DLD1 (cell line): ENCODE measurements at regions not wholly inside any gene's neighbourhood (a gene's known extent, or its start where the extent isn't known, plus 50 kb on each side); places are given as distances from the start of the nearest gene placed in this dataset.

Experiments used
- in situ Hi-C: cut with HindIII; loops from 2 replicates; pipeline ENCODE4 v1.10.0; 2017; ENCODE audit warnings: low sequenced_read_pairs

DNA sequence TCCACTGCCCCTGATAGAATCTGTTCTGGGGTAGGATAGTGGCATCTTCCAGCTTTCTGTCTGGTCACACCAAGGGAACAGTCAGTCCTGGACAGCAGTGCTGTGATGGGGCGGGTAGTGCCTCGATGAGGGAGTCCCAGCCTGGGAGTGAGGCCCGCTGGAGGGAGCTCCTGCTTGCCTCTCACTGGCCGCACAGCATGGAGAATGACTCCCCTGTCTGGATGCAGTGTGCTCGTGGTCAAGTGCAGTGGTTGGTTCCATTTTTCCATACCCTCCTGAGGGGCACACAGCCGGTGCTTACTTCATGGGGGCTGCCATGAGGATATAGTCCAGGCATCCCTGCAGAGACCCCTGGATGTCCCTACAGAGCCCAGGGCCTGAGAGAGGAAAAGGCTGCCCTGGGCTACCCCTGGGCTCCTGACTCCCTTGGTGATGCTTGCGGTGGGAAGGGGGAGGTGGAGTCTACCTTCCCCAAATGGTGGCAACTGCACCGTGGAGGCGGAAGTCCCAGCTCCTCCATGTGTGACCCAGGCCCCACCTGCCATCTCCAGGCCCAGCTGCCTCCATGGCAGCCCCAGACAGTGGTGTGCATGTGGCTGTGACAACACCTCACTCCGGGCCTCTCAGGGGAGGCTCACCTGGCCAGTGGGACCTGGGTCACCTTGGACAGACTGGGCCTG is 212.5 kb downstream of the GLI2 start:
- in situ Hi-C loops: no loop called here

- in situ Hi-C loops: no loop called here
Measured at GRCh38 chr2:120948662-120949011, 213.0 kb downstream of the GLI2 start.

GRCh38 chr2:120949027-120949956 is 213.6 kb downstream of the GLI2 start:
- in situ Hi-C loops: no loop called here

- in situ Hi-C loops: no loop called here
Measured at GRCh38 chr2:120949957-120950590, 214.4 kb downstream of the GLI2 start.

DNA sequence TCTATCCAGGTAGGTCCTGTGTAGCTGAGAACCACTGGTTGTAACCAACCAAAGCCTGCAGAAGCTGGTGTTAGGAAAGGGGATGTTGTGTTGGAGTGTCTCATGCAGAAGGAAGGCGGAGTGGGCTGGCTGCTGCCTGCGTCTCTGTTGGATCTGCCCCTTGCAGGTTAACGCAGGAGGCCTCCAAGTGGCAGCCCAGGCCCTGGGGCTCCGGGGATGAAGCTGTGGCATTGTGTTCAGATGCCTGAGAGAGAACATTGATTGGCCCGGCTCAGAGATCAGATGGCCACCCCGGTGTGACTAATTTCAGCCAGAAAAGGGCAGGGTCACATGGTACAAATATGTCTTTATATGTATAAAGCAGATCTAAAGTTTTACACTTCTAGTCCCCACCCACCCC is 216.0 kb downstream of the GLI2 start:
- in situ Hi-C loops: no loop called here

DNA sequence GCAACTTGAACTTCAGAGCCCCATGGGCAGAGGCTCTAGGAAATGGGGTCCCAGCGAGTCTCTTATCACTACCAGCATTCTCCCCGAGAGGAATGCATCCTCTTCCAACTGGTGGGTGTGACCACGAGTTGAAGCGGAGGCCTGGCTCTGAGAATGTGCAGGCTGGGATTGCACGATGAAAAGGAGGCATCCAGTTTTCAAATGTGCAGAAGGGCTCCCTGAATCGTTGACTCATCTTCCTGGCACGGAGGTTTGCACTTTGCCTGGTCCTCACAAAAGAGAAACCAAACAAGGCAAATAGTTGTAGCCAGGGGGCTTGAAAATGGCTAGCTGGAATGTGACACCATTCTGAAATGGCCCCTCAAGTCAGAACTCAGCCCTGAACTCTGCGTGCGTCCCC is 216.7 kb downstream of the GLI2 start:
- in situ Hi-C loops: no loop called here

DNA sequence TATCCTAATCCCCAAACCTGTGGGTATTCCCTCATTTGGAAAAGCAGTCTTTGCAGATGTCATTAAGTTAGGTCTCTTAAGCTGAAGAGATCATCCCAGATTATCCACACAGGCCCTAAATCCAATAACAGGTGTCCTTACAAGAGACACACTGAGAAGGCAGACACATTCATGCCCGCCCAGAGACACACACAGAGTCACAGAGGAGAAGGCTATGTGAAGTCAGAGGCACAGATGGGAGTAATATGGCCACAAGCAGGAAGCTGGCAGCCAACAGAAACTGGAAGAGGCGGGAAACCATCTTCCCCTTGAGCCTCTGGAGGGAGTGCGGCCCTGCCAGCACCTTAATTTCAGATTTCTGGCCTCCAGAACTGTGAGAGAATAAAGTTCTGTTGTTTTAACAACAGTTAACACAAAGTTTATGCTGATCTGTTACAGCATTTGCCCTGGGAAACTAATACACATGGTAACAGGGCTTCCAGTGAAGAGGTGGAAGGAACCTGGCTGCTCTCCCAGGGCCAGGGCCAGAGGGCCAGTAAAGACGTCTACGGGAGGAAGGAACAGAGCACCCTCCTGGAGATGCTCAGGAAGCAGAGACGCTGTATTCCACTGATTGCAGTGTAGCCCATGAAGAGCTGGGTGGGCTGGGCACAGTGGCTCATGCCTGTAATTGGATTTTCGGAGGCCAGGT is 217.5 kb downstream of the GLI2 start:
- in situ Hi-C loops: no loop called here

DNA sequence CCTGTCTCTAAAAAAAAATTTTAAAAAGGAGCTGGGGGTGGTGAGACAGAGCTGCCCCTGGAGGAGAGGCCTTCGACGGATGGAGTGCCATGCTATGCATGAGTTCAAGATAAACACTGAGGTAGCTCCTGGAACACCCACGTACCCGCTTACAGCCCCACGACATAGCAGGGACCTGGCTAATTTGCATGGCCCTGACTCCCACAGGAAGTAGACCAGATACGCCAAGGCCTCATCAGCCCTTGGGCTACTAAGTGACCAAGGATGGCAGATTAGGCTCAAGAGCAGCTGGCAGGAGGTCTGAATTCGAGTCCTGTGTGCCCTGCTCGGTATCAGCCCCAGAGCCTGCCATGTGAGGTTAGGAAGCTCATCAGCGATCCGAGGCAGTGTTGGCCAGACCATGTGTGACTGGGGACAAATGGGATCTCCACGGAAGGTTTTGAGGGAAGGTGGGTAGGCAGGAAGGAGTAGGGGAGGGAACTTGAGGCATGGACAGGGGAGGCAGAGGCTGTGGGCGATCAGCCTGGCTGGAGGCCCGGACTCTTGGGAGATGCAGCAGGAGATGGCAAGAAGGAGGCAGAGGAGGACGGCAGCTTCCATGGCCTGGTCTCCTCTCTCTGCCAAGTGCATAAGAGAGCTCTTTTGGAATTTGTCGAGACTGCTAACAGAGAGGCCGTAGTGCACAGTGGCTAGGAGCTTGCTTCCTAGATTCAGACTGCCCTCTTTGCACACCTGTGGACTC is 218.3 kb downstream of the GLI2 start:
- in situ Hi-C loops: no loop called here

DNA sequence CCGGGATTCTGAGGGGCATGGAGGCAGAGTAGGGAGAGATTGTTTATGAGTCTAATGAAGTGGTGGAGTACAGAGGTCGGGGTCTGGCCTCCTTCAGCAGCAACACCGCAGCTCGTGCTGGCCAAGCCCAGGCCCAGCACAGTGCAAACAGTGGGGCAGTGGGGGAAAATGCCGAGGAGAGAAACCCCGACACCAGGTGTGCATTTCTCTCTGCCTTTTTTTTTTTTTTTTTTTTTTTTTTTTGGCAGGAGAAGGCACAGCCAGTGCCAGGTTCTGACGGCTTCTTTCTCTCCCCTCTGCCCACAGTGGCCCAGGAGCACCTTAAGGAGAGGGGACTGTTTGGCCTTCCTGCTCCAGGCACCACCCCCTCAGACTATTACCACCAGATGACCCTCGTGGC is 219.3 kb downstream of the GLI2 start:
- in situ Hi-C loops: no loop called here

- in situ Hi-C loops: no loop called here
Measured at GRCh38 chr2:120955427-120955826, 219.8 kb downstream of the GLI2 start.

DNA sequence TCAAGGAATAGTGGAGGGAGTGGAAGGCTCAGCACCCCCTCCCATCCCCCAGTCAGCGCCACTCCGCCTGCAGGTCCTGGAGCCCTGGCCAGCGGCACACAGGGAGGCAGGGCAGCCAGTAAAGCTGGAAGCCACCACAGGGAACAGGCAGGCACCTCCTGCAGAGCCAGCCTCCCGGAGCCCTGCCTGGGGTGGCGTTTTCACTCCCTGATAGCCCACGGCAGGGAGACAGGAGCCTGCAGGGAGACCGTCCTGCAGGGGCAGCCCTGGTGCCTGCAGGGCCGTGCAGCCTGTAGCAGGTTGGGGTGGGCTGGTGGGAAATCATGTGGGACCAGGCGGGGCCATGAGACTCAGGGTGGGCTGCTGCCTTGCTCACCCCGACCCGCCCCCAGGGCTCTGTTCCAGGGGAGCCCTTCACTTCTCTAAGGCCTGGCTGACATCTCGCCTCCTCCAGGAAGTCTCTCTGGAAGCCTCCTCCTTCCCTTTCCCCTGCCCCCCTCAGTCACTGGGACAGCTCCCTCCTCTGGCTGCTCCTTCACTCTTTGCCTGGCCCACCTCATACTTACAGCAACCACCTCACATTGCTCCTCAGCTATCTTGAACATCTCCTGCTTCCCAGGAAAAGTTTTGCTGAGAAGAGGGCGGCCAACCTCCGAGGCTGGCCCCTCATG is 221.0 kb downstream of the GLI2 start:
- in situ Hi-C loops: no loop called here

DNA sequence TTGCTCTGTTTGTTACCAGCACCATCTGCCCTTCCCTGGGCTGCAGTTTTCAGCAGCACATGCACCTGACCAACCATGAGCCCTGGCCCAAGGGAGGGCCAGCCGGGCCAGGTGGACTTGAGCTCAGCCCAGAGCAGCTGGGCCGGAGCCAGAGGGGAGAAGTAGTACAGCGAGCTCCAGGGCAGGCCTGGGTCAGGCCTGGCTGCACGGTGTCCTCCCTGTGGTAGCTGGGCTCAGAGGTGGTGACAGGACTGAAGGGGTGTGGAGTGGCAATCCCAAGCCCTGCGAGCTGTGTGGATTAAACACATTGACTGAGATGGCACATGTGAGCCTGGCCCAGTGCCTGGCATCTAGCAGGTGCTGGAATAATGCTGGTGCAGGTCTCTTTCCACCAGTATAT is 222.2 kb downstream of the GLI2 start:
- in situ Hi-C loops: no loop called here

DNA sequence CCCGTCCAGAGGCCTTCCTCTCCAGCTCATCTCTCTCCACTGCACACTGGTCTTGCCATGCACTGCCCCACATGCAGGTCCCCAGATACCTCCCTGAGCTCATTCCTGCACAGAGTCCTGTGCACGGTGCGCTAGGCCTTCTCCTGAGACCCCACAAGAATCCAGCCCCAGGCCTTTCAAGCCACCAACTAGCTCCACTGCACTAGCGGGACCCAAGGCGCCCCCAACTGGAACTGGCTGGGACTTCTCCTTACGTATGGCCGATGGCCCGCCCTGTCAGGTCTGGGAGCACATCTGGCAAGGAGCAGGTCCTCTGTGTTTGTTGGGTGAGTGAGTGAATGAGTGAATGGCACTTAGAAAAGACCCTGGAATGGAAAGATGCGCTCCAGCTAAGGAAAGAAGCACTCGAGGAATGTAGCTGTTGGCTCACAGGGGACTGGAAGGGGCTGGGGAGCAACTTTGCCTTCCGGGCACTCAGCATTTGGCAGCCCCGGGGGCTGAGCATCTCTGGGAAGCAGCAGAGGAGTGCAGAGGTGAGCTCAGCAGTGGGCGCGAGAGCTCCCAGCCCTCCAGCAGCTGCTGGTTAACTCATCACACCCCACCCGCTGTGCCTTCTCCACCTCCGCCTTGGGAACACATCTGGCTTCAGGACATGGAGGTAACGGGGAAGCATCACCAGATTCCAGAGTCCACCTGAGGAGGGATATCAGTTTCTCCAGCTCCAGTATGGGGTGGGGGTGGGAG is 223.1 kb downstream of the GLI2 start:
- in situ Hi-C loops: no loop called here

DNA sequence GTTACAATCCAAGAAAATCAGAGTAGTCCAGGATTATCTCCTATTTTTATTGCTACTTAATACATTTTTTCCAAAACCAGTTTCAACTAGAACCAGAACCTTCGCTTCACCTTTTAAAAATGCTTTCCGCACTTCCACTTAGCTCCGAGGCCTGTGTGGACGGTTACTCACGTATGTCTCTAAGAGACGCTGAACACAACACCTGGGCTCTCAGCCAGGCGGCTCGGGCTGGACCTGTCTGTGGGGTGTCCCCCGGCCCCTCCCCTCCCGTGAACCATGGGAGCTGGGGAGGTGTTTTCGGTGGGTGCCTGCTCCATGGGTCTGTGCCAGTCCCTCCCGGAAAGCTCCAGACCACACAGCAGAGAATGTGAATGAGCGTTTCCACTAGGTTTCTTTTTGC is 223.8 kb downstream of the GLI2 start:
- in situ Hi-C loops: no loop called here

DNA sequence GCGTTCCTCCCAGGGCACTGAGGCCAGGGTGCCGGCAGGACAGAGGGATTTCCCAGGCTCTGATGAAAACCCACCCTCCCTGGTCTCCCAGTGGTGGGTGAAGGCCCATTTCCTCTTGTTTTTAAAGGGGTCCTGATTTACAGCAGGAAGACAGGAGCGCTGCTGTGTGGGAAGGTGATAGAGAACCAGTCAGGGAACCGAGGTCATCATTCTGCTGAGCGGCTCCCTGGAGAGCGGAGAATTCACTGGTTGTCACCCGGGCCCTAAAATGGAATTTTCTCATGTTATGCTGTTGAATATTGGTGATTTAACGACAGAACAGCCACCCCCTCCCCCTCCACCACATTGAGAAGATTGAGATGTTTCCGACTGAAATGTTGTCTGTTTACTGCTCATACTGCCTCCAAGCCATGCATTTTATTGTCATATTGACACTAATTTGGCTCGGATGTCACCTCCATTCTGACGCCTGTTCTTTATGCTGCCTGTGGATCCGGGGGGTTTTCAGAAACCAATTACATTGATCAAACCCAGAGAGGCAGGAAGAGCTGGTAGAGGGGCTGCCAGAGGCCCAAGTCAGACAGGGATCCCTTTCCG is 225.2 kb downstream of the GLI2 start:
- in situ Hi-C loops: no loop called here

DNA sequence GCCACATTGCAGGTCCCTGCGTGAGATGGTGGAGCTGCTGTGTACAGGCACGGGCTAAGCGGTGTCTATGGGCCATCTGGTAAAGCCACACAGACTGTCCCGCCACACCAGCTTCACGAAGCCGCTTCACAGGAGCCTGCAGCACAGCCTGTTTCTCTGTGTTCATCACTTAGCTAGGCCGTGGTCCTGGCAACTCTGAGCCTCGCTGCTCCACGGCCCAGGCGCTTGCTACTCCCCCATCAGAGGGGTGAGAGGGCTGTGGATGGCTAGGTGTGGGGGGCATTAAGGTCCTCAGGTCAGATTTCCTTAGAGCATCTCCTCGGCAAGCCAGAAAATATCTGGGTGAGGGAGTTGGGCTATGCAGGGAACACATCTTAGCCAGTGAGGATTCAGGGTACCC is 225.7 kb downstream of the GLI2 start:
- in situ Hi-C loops: no loop called here

GRCh38 chr2:120963997-120964705 is 228.5 kb downstream of the GLI2 start:
- in situ Hi-C loops: no loop called here

GRCh38 chr2:120964819-120965218 is 229.2 kb downstream of the GLI2 start:
- in situ Hi-C loops: no loop called here
